Mesodermal cell (in vitro differentiated cells): ENCODE measurements at regions not wholly inside any gene's neighbourhood (a gene's known extent, or its start where the extent isn't known, plus 50 kb on each side); places are given as distances from the start of the nearest gene placed in this dataset.

ENCODE experiments used
- H3K27ac ChIP-seq: 2 replicates; pipeline ENCODE4 v1.7.0; 2013; ENCODE audit warnings: mild to moderate bottlenecking, low read depth, low read length, moderate library complexity; ENCODE audit not compliant: severe bottlenecking
- H3K36me3 ChIP-seq: 2 replicates; pipeline ENCODE4 v1.7.1; 2013; ENCODE audit warnings: mild to moderate bottlenecking, low read length, moderate library complexity; ENCODE audit not compliant: control insufficient read depth, insufficient read depth
- H3K4me1 ChIP-seq: one replicate; pipeline ENCODE4 v1.7.1; 2013; ENCODE audit warnings: mild to moderate bottlenecking, low read length; ENCODE audit not compliant: insufficient read depth, control insufficient read depth, poor library complexity, severe bottlenecking
- H3K4me3 ChIP-seq: 2 replicates; pipeline ENCODE4 v1.7.0; 2013; ENCODE audit warnings: low read length, control low read depth, mild to moderate bottlenecking; ENCODE audit not compliant: insufficient read depth, poor library complexity, severe bottlenecking; ENCODE audit errors: extremely low read depth
- H3K9me3 ChIP-seq: 2 replicates; pipeline ENCODE4 v1.7.1; 2013; ENCODE audit warnings: mild to moderate bottlenecking, low read length, moderate library complexity; ENCODE audit not compliant: control insufficient read depth
- WGBS, 2 experiments: methylation state at CpG; one replicate each; pipeline ENCODE4 v1.1.5; 2013; ENCODE audit warnings: missing lambda C conversion rate in 2 of 2; ENCODE audit not compliant: insufficient coverage in 2 of 2; 5-methylcytosine and 5-hydroxymethylcytosine counted together

DNA sequence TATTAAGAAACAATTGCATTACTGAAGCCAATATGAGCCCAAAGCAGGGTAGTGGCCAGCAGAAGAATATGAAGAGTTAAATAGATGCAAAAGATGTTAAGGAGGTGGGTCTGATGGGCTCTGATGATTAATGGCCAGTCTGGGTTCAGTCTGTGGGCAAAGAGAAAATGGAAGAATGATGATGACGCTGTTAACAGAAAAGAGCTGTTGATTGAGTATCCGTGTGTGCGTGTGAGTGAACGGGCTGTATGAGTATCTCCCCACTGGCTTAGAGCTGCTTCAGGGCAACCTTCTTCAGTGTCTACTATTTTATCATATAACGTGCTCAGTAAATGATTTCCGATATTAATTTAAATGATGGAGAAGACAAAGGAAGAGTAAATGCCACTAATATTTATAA is 723.3 kb upstream of the MAP3K7 start:
- H3K9me3 ChIP-seq = no peaks in the 10 kb centered on the region
- no peaks in the 10 kb centered on the region for H3K4me1 ChIP-seq
- no peak overlapping the region for H3K27ac ChIP-seq
- H3K36me3 ChIP-seq = no peaks in the 10 kb centered on the region
- WGBS, 2 experiments = 95% methylated on average over 4 of the region's 6 CpGs; no CpG with 5 or more reads in 1 of the 2 experiments
- H3K4me3 ChIP-seq = no peak overlapping the region

DNA sequence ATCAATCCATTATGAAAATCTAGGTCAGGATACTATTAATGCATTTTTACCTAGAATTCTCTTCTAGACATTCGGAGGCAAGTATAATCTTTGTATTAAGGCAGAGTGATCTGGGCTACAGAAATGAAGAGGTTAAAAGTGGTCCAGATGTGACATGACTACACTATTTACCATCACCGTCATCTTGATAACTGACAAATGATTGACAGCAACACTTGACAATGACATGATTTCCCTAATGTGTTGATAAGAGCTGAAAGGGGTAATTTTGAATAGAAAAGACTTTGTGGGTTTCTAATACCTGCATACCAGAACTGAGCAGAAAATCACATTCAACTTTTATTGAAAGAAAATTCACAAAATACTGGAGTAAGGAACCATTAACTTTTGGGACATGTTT is 718.9 kb upstream of the MAP3K7 start:
- H3K9me3 ChIP-seq = no peaks in the 10 kb centered on the region
- H3K4me3 ChIP-seq = no peak overlapping the region
- no peaks in the 10 kb centered on the region for H3K4me1 ChIP-seq
- no CpG with 5 or more reads among the region's 2 CpGs for WGBS, 2 experiments
- no peaks in the 10 kb centered on the region for H3K36me3 ChIP-seq
- H3K27ac ChIP-seq = no peak overlapping the region

DNA sequence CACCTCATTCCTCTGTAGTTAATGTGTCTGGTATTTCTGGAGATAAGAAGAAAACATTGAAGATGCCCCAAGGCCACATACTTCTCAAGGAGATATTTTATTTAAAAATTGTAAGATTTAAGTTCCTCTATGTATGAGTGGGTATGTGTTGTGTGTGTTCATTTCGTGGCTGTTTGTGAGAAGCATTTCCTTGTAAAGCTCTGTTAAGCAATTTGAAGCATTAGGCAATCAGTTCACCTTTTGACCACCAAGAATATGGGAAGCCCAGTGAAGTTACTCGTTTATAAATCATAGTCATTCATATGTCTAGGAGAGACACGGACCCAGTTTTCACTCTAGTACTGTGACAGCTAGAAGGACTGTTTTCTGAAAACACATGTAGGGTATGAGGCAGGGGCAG is 717.6 kb upstream of the MAP3K7 start:
- no peaks in the 10 kb centered on the region for H3K36me3 ChIP-seq
- H3K4me3 ChIP-seq = no peak overlapping the region
- no peak overlapping the region for H3K27ac ChIP-seq
- H3K9me3 ChIP-seq = no peaks in the 10 kb centered on the region
- peaks cover 3% of the 10 kb centered on the region for H3K4me1 ChIP-seq
- 73 to 100% methylated on average over 2 of the region's 3 CpGs for WGBS, 2 experiments

DNA sequence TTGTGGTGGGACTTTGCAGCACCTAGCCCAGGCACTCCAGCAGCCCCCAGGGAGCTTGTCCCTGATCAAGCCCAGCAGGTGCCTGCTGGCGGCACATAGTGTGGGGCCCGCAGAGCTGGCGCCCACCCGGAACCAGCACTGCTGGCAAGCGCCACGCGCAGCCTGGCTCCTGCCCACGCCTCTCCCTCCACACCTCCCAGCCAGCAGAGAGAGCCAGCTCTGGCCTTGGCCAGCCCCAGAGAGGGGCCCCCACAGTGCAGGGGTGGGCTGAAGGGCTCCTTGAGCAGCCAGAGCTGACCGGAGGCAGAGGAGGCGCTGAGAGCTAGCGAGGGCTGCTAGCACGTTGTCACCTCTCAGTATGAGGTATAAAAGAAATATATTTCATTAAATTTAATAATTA is 716.5 kb upstream of the MAP3K7 start:
- Histone ChIP-seq H3K27ac (no peak overlapping the region), H3K36me3 (no peaks in the 10 kb centered on the region), H3K9me3 (no peaks in the 10 kb centered on the region), H3K4me3 (no peak overlapping the region), H3K4me1 (peaks cover 8% of the 10 kb centered on the region)
- WGBS, 2 experiments = 98 to 100% methylated on average over 1 to 6 of the region's 12 CpGs

DNA sequence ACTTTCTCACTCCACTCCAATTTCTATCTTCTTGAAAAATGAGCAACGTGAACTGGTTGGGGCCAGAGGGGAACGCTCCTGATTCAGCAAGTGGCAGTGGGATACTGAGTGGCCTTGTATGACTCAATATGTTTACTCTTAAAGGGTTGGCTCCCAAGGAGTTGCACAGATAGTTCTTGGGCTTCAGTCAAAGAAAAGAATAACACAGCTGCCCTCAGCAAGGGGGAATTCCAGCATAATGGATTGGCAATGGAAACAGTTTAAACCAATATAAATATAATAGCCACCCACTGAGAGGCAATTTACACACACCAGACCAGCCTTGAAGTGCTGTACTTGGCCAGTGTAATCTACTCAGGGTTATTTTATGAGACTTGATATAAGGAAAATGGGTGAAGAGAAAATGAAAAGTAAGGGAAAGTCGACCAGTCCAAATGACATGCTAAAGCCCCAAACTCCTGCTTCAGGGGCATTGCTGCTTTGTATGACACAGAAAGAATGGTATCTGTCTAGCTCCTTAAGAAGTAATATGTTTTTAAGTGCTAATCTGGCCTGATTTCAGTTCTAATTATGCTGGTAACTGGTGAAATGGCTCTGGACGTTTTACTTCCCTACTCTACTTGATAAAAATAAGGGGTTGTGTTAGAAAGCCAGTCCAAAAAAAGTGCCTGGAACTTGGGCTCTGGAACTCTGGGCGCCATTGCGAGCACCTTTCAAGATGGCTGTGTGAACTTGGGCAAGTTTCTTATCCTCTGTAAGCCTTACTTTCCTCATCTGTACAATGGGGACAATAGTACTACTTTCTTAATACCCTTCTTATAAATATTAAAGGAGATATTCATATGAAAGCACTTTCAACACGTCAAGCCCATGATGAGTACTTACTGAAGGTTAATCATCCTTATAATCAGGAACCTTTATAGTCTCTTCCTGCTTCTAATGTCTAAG is 712.9 kb upstream of the MAP3K7 start:
- Histone ChIP-seq H3K27ac (no peak overlapping the region), H3K4me3 (no peak overlapping the region), H3K9me3 (no peaks in the 10 kb centered on the region), H3K4me1 (peaks cover 8% of the 10 kb centered on the region), H3K36me3 (no peaks in the 10 kb centered on the region)
- 6 to 42% methylated on average over 2 to 5 of the region's 7 CpGs for WGBS, 2 experiments

- Histone ChIP-seq H3K4me3 (no peak overlapping the region), H3K9me3 (no peaks in the 10 kb centered on the region), H3K27ac (no peak overlapping the region), H3K36me3 (no peaks in the 10 kb centered on the region), H3K4me1 (peaks cover 8% of the 10 kb centered on the region)
- 10% methylated on average over 3 of the region's 4 CpGs; no CpG with 5 or more reads in 1 of the 2 experiments for WGBS, 2 experiments
Observed at GRCh38 chr6:91298543-91299145, 711.8 kb upstream of the MAP3K7 start.

DNA sequence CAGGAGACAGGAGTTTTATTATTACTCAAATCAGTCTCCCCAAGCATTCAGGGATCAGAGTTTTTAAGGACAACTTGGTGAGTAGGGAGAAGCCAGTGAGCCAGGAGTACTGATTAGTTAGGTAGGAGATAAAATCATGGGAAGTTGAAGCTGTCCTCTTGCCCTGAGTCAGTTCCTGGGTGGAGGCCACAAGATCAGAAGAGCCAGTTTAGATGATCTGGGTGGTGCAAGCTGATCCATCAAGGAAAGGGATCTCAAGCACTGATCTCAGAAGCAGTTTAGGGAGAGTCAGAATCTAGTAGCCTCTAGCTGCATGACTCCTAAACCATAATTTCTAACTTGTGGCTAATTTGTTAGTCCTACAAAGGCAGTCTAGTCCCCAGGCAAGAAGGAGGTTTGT is 706.5 kb upstream of the MAP3K7 start:
- H3K36me3 ChIP-seq = no peaks in the 10 kb centered on the region
- H3K27ac ChIP-seq = no peak overlapping the region
- no peaks in the 10 kb centered on the region for H3K4me1 ChIP-seq
- no peak overlapping the region for H3K4me3 ChIP-seq
- H3K9me3 ChIP-seq = no peaks in the 10 kb centered on the region

DNA sequence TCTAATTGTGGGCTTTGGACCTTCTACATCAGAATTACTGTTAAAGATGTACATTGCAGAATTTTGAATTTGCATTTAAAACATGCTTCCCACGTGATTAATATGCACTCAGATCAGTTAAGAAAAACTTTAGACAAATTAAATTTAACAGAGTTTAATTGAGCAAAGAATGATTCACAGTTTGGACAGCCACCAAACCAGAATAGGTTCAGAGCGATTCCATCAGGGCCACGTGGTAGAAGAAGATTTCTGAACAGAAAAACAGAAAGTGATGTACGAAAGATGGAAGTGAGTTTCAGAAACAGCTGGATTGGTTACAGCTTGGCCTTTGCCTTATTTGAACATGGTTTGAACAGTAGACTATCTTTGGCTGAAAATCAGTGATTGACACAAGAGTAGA is 704.2 kb upstream of the MAP3K7 start:
- WGBS, 2 experiments = 58 to 65% methylated on average over 3 of the region's 4 CpGs

GRCh38 chr6:91288741-91289140 is 701.9 kb upstream of the MAP3K7 start:
- no peaks in the 10 kb centered on the region for H3K9me3 ChIP-seq
- 83 to 100% methylated on average over 1 of the region's 2 CpGs for WGBS, 2 experiments
- H3K27ac ChIP-seq = no peak overlapping the region
- no peaks in the 10 kb centered on the region for H3K36me3 ChIP-seq
- no peaks in the 10 kb centered on the region for H3K4me1 ChIP-seq
- no peak overlapping the region for H3K4me3 ChIP-seq

More for the DNA sequence above, 704.2 kb upstream of the MAP3K7 start:
- Histone ChIP-seq H3K4me3 (no peak overlapping the region), H3K4me1 (no peaks in the 10 kb centered on the region), H3K36me3 (no peaks in the 10 kb centered on the region), H3K27ac (no peak overlapping the region), H3K9me3 (no peaks in the 10 kb centered on the region)

DNA sequence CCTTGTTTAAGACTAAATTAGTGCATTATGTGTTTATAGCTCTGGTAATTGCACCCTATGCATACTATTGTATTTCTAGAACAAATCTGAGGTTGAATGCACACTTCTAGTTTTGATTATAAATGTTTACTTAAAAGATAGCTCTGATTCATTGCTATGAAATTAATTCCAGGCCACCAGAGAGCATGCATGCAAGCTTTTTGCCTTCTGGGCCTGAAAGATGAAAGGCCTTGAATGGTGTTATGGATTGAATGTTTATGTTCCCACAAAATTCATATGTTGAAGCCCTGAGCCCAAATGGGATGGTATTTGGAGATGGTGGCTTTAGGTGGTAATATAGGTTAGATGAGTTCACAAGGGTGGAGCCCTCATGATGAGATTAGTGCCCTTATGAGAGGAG is 695.0 kb upstream of the MAP3K7 start:
- Histone ChIP-seq H3K36me3 (no peaks in the 10 kb centered on the region), H3K27ac (no peak overlapping the region), H3K9me3 (no peaks in the 10 kb centered on the region), H3K4me3 (no peak overlapping the region), H3K4me1 (no peaks in the 10 kb centered on the region)

DNA sequence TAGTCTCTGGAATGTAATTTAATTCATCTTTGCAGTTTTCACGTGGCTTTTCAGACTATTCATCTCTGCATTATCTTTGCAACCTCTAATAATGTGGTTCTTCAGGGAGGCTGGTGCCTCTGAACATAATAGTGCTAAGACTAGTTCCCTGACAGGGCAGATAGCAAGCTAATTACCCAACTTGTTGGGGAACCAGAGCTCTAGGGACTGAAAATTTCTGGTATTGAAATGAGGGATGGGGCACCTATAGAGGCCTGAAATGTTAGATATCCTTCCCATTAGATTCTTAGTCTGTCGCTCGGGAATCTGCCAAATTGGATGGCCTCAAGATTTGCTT is 693.6 kb upstream of the MAP3K7 start:
- 25 to 82% methylated on average over 1 to 2 of the region's 3 CpGs for WGBS, 2 experiments
- Histone ChIP-seq H3K4me3 (no peak overlapping the region), H3K9me3 (no peaks in the 10 kb centered on the region), H3K27ac (no peak overlapping the region), H3K36me3 (no peaks in the 10 kb centered on the region), H3K4me1 (no peaks in the 10 kb centered on the region)
